ENCODE measurements at regions not wholly inside any gene's neighbourhood (a gene's known extent, or its start where the extent isn't known, plus 50 kb on each side); places are given as distances from the start of the nearest gene placed in this dataset.

GRCh38 chr14:22303589-22304195 lies 285.3 kb downstream of the DAD1 start:
- TF ChIP-seq YY1 (IDR thresholded peaks at IDR 0.05; ENCODE audit: insufficient read depth, insufficient read length), result no peak
- no peak for TF ChIP-seq ZNF274 (IDR thresholded peaks at IDR 0.05; ENCODE audit: low read depth, low read length)
- TF ChIP-seq SUZ12 (IDR thresholded peaks at IDR 0.05; ENCODE audit: extremely low read depth, insufficient read depth, insufficient read length), result no peak

All from NT2/D1 (cell line).